ENCODE measurements at regions not wholly inside any gene's neighbourhood (a gene's known extent, or its start where the extent isn't known, plus 50 kb on each side); places are given as distances from the start of the nearest gene placed in this dataset.
"Not testable (repeated sequence)": the region's sequence is repeated elsewhere in the genome, so short reads cannot be mapped to it uniquely, and the experiment has no call there.

- Histone ChIP-seq H3K27me3 (ENCODE audit: control insufficient read depth in 3 of 3, insufficient read depth in 3 of 3, low read length in 2 of 3) (peaks cover 0 to 2% (median 1%) of the 10 kb centered on the region in 3 donors), H3K27ac (ENCODE audit: low read depth in 1 of 2, low read length in 1 of 2) (no peak overlapping the region), H3K9ac (ENCODE audit: insufficient read depth in 1 of 2, low read length in 2 of 2) (no peak overlapping the region), H3K4me3 (no peak overlapping the region), H3K4me1 (ENCODE audit: control insufficient read depth in 5 of 5, insufficient read depth in 5 of 5, low read length in 5 of 5) (peaks cover 0 to 2% (median 0%) of the 10 kb centered on the region in 5 donors), H3K9me3 (ENCODE audit: control insufficient read depth in 4 of 4, insufficient read depth in 3 of 4, low read length in 3 of 4) (peaks cover 0 to 4% (median 0%) of the 10 kb centered on the region in 4 donors), H3K36me3 (ENCODE audit: control insufficient read depth in 4 of 4, insufficient read depth in 4 of 4, low read length in 4 of 4) (no peaks in the 10 kb centered on the region)
- ATAC-seq (ENCODE audit: insufficient read depth, low FRiP score): no peak
- no peak for DNase-seq
- WGBS, 2 donors: 65 to 77% methylated on average over 11 of the region's 11 CpGs
- no peak for TF ChIP-seq CTCF (IDR thresholded peaks at IDR 0.05; ENCODE audit: control extremely low read depth, extremely low read depth)
These were observed 344.5 kb upstream of the SFSWAP start for GRCh38 chr12:131366261-131366871.

- not testable (repeated sequence) for H3K9me3 ChIP-seq (ENCODE audit: control insufficient read depth in 4 of 4, insufficient read depth in 3 of 4, low read length in 3 of 4); H3K9ac ChIP-seq (ENCODE audit: insufficient read depth in 1 of 2, low read length in 2 of 2); ATAC-seq (ENCODE audit: insufficient read depth, low FRiP score); H3K4me3 ChIP-seq; H3K27me3 ChIP-seq (ENCODE audit: control insufficient read depth in 3 of 3, insufficient read depth in 3 of 3, low read length in 2 of 3); H3K36me3 ChIP-seq (ENCODE audit: control insufficient read depth in 4 of 4, insufficient read depth in 4 of 4, low read length in 4 of 4); H3K27ac ChIP-seq (ENCODE audit: low read depth in 1 of 2, low read length in 1 of 2); DNase-seq; H3K4me1 ChIP-seq (ENCODE audit: control insufficient read depth in 5 of 5, insufficient read depth in 5 of 5, low read length in 5 of 5)
- 89 to 93% methylated on average over 23 to 27 of the region's 27 CpGs for WGBS, 2 donors
These were observed 343.6 kb upstream of the SFSWAP start for GRCh38 chr12:131367067-131367982.

DNA sequence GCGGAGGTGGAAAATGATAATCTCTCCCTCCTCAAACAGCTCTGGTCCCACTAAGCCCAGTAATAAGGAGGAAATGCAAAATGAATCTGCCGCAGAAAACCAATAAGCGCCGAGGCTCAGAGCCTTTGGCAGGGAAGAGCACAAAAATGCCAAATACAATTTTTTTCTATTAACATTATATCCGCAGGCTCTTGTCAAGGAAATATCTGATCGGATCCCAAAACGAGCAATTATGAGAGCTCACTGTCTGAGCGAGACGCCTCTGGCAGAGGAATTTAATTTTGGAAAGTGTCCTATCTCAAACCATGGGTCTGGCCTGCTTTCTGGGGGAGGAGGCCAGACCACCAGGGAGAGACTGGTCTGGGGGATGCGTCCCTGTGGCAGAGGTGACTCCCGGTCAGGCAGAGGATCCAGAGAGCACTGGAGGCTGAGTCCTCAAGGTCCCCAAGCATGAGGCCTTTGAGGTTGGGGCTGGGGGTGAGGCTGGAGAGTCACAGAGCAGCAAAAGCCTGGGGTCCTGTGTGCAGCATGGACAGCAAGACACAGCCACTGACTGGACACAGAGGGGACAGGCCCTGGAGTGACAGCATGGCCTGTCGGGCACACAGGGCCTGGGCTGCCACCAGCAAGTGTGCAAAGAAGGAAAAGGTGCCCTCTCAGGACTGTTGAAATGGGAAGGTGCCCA is 342.8 kb upstream of the SFSWAP start:
- ATAC-seq (ENCODE audit: insufficient read depth, low FRiP score) (no peak), DNase-seq (no peak)
- H3K36me3 ChIP-seq (ENCODE audit: control insufficient read depth in 4 of 4, insufficient read depth in 4 of 4, low read length in 4 of 4): no peaks in the 10 kb centered on the region
- WGBS, 2 donors: 85 to 92% methylated on average over 12 of the region's 12 CpGs
- peaks cover 0 to 2% (median 0%) of the 10 kb centered on the region in 3 donors for H3K27me3 ChIP-seq (ENCODE audit: control insufficient read depth in 3 of 3, insufficient read depth in 3 of 3, low read length in 2 of 3)
- peaks cover 0 to 2% (median 0%) of the 10 kb centered on the region in 4 donors for H3K9me3 ChIP-seq (ENCODE audit: control insufficient read depth in 4 of 4, insufficient read depth in 3 of 4, low read length in 3 of 4)
- no peak overlapping the region for H3K4me3 ChIP-seq
- H3K27ac ChIP-seq (ENCODE audit: low read depth in 1 of 2, low read length in 1 of 2): no peak overlapping the region
- no peak for TF ChIP-seq CTCF (IDR thresholded peaks at IDR 0.05; ENCODE audit: control extremely low read depth, extremely low read depth)
- H3K4me1 ChIP-seq (ENCODE audit: control insufficient read depth in 5 of 5, insufficient read depth in 5 of 5, low read length in 5 of 5): peaks cover 0 to 8% (median 0%) of the 10 kb centered on the region in 5 donors
- no peak overlapping the region for H3K9ac ChIP-seq (ENCODE audit: insufficient read depth in 1 of 2, low read length in 2 of 2)

DNA sequence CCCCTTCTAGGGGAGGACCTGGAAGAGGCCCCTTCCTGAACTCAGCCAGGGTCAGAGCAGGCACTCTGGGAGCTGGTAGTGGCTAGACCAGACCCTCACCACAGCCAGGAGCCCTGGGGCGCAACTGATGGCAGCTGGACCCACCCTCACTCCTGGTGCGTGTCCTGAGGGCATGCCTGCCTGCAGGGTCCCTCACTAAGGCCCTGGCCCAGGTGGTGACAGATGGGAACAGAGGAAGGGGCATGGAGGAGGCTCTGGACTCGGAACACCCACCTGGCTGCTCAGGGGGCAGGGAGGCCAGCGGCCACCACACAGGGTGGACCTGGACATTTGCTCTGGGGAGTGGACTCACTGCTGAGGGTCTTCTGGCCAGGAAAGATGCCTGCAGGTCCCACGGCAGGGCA is 342.2 kb upstream of the SFSWAP start:
- Histone ChIP-seq H3K27me3 (ENCODE audit: control insufficient read depth in 3 of 3, insufficient read depth in 3 of 3, low read length in 2 of 3) (peaks cover 0 to 2% (median 0%) of the 10 kb centered on the region in 3 donors), H3K36me3 (ENCODE audit: control insufficient read depth in 4 of 4, insufficient read depth in 4 of 4, low read length in 4 of 4) (no peaks in the 10 kb centered on the region), H3K4me3 (no peak overlapping the region), H3K9me3 (ENCODE audit: control insufficient read depth in 4 of 4, insufficient read depth in 3 of 4, low read length in 3 of 4) (peaks cover 0 to 2% (median 0%) of the 10 kb centered on the region in 4 donors), H3K27ac (ENCODE audit: low read depth in 1 of 2, low read length in 1 of 2) (no peak overlapping the region), H3K9ac (ENCODE audit: insufficient read depth in 1 of 2, low read length in 2 of 2) (no peak overlapping the region), H3K4me1 (ENCODE audit: control insufficient read depth in 5 of 5, insufficient read depth in 5 of 5, low read length in 5 of 5) (peaks cover 0 to 8% (median 0%) of the 10 kb centered on the region in 5 donors)
- no peak for ATAC-seq (ENCODE audit: insufficient read depth, low FRiP score)
- TF ChIP-seq CTCF (IDR thresholded peaks at IDR 0.05; ENCODE audit: control extremely low read depth, extremely low read depth): no peak
- 87 to 97% methylated on average over 5 of the region's 5 CpGs for WGBS, 2 donors
- DNase-seq: no peak
